ENCODE measurements at regions not wholly inside any gene's neighbourhood (a gene's known extent, or its start where the extent isn't known, plus 50 kb on each side); places are given as distances from the start of the nearest gene placed in this dataset.

DNA sequence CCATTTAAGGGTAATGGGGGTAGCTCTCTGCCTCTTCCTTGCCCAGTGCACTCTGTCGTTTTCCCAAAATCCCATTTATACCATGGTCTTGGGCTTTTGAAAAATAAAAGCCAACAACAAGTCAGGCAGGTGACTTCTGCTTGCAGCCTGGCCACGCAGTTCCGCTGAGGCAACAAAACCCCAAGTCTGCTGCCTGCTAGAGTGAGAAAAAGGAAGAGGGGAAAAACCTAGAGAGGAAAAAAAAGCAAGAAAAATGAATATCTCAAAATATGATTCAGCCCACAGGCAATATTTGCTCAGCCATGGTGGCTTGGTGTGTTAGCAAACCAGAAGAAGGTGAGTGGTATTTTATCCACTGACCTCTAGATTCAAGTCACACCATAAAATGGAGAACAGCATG, 148.2 kb upstream of the FSTL4 start:
- TF ChIP-seq GATA3 (IDR thresholded peaks at IDR 0.05; ENCODE audit: low read depth, low read length), result no peak
- TF ChIP-seq GATA2 (IDR thresholded peaks at IDR 0.05; ENCODE audit: low read depth, low read length), result no peak
